ENCODE measurements at regions not wholly inside any gene's neighbourhood (a gene's known extent, or its start where the extent isn't known, plus 50 kb on each side); places are given as distances from the start of the nearest gene placed in this dataset.

GRCh38 chr2:215749092-215749957 is 264.0 kb downstream of the MREG start:
- TF ChIP-seq CTCF (conservative IDR thresholded peaks at IDR 0.05; ENCODE audit: low read length) (no peak), EZH2phosphoT487 (IDR thresholded peaks at IDR 0.05; ENCODE audit: borderline replicate concordance) (no peak)
